HCT116 (cell line): ENCODE measurements at regions not wholly inside any gene's neighbourhood (a gene's known extent, or its start where the extent isn't known, plus 50 kb on each side); places are given as distances from the start of the nearest gene placed in this dataset.

Experiments used
- JUND ChIP-seq: IDR thresholded peaks from 2 replicates; pipeline ENCODE4 v1.6.1; 2012
- POLR2AphosphoS5 ChIP-seq: IDR thresholded peaks from 2 replicates; pipeline ENCODE4 v1.6.1; 2011; ENCODE audit warnings: mild to moderate bottlenecking, low read depth, low read length, moderate library complexity
- TF ChIP-seq, protein P1 (sequence below), 3 experiments: fragments of 200-600 bp in 1 of 3; sonication (generic) in 1 of 3; IDR thresholded peaks in 2 of 3; conservative IDR thresholded peaks in 1 of 3; 2 replicates each; pipeline ENCODE4 v1.5.1; 2012 to 2017; ENCODE audit warnings: low read depth in 2 of 3, low read length in 2 of 3, antibody characterized with exemption in 1 of 3, borderline replicate concordance in 1 of 3, control low read depth in 1 of 3, mild to moderate bottlenecking in 1 of 3, mixed read lengths in 1 of 3, mixed run types in 1 of 3, moderate library complexity in 1 of 3; ENCODE audit not compliant: insufficient read depth in 1 of 3

DNA sequence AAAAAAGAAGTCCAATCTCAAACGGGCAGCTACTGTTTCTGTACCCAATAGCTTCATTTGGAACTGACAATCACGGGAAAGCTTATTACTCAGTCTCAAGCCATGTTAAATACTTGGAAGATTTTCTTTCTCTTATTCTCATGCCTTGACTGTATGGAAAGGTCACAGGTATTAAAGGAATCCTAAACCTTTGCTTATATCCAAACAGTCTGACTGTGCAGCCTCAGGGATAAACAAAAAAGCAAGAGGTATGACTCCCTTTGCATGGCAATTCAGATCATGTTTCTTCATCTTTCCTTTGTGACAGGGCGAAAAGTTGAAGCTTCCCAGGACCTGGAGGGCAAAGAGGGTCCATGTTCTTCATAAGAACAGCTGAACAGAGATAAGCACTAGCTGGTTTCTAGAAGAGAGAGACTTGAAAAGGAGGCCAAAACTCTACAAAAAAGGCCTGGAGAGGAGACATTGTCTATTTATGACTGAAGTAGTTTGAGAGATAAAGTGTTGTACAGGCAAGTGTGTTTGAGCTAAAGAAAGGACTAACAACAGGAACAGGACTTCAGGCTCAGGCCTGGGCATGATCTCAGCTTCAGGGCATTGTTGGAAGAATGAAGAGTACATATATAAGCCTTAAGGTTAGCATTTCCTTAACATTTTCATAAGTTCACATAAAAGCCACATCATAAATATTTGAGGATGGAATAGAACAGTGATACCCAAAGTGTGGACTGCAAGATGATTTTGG is 231.0 kb upstream of the THRB start:
- TF ChIP-seq, protein P1, sequence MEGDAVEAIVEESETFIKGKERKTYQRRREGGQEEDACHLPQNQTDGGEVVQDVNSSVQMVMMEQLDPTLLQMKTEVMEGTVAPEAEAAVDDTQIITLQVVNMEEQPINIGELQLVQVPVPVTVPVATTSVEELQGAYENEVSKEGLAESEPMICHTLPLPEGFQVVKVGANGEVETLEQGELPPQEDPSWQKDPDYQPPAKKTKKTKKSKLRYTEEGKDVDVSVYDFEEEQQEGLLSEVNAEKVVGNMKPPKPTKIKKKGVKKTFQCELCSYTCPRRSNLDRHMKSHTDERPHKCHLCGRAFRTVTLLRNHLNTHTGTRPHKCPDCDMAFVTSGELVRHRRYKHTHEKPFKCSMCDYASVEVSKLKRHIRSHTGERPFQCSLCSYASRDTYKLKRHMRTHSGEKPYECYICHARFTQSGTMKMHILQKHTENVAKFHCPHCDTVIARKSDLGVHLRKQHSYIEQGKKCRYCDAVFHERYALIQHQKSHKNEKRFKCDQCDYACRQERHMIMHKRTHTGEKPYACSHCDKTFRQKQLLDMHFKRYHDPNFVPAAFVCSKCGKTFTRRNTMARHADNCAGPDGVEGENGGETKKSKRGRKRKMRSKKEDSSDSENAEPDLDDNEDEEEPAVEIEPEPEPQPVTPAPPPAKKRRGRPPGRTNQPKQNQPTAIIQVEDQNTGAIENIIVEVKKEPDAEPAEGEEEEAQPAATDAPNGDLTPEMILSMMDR (IDR thresholded peaks at IDR 0.05 in 2 of 3, conservative IDR thresholded peaks at IDR 0.05 in 1 of 3; ENCODE audit: borderline replicate concordance in 1 of 3, insufficient read depth in 1 of 3, low read depth in 2 of 3, low read length in 2 of 3): no peak
- TF ChIP-seq JUND: no peak
- TF ChIP-seq POLR2AphosphoS5: no peak
